ENCODE measurements at regions not wholly inside any gene's neighbourhood (a gene's known extent, or its start where the extent isn't known, plus 50 kb on each side); places are given as distances from the start of the nearest gene placed in this dataset.
"Not testable (repeated sequence)": the region's sequence is repeated elsewhere in the genome, so short reads cannot be mapped to it uniquely, and the experiment has no call there.

- H3K36me3 Mint-ChIP-seq: no peaks in the 10 kb centered on the region
- DNase-seq (ENCODE audit: low spot score in 2 of 2) (no peak), ATAC-seq (ENCODE audit: low read depth) (no peak)
- H3K27ac Mint-ChIP-seq: no peak overlapping the region
- H3K9me3 Mint-ChIP-seq: no peaks in the 10 kb centered on the region
- H3K4me3 Mint-ChIP-seq: no peak overlapping the region
- H3K27me3 Mint-ChIP-seq: no peaks in the 10 kb centered on the region
- H3K4me1 Mint-ChIP-seq: no peaks in the 10 kb centered on the region
These were observed 74.9 kb downstream of the ALG10 start for GRCh38 chr12:34097213-34097612.

DNA sequence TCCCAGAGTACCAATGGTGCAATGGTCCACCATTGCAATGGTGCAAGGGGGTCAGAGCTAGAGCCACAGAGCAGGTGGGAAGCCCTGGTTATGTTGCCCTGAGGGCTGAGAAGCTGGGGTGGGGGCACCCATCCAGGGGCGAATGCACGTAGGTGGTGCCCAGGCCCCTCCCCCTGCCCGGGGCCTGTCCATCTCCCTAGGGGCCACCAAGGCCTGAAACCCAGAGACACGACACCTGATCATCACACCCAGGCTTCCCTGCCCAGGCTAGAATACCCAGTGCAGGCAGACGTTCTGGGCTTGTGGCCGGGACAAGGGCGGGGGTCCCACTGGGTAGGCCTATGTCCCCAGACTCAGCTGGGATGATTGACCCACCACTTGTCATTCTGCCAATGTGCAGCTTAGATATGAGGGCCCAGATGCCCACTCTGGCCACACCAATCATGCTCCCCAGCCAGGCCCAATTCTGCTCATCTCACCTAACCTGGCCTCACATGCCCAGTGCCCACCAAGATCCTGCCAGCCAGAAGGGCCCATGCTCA is 83.2 kb downstream of the ALG10 start:
- Mint-ChIP-seq H3K36me3 (no peaks in the 10 kb centered on the region), H3K27ac (no peak overlapping the region), H3K4me3 (no peak overlapping the region), H3K4me1 (no peaks in the 10 kb centered on the region), H3K27me3 (peaks cover 6% of the 10 kb centered on the region), H3K9me3 (no peaks in the 10 kb centered on the region)
- ATAC-seq (ENCODE audit: low read depth) (no peak), DNase-seq (ENCODE audit: low spot score in 2 of 2) (no peak)

DNA sequence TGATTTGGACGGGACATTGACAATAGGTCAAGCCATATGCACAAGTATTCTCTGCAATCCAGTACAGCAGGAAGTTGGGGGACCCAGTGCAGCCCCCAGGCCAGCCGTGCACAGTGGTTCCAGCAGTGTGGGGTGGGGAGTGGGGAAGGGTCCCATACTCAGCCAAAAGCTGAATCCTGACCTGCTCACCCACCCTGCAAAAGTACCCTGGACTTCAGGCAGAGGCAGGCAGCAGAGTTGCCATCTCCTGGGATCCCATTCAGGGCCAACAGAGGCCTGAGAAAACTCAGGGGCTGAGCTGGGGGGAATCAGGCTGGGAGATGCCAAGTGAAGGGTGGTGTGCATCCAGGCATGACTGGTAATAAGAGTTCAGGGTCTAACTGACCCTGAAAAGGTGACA is 83.9 kb downstream of the ALG10 start:
- no peak overlapping the region for H3K4me3 Mint-ChIP-seq
- DNase-seq (ENCODE audit: low spot score in 2 of 2) (no peak), ATAC-seq (ENCODE audit: low read depth) (no peak)
- H3K4me1 Mint-ChIP-seq: no peaks in the 10 kb centered on the region
- no peaks in the 10 kb centered on the region for H3K9me3 Mint-ChIP-seq
- no peak overlapping the region for H3K27ac Mint-ChIP-seq
- H3K27me3 Mint-ChIP-seq: peaks cover 6% of the 10 kb centered on the region
- no peaks in the 10 kb centered on the region for H3K36me3 Mint-ChIP-seq

DNA sequence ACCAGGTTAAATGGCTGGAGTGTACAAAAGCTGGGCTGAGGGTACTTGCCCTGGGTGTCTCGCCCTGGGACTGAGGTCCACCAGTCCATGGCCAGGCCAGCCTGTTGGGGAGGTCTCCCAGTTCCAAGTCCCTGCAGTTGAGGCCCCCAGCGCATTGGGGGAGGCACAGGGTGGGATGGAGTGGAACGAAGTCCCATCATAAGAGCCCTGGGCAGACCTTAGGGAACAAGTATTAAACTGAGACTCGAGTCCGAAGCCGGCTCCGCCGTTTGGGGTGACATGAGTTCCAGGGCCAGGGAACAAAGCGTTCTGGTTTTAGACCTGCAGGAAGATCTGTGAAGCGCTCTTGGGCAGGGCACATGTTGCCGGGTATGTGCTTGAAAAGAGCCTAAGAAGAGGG is 84.7 kb downstream of the ALG10 start:
- DNase-seq (ENCODE audit: low spot score in 2 of 2): no peak
- no peak overlapping the region for H3K4me3 Mint-ChIP-seq
- ATAC-seq (ENCODE audit: low read depth): no peak
- peaks cover 6% of the 10 kb centered on the region for H3K27me3 Mint-ChIP-seq
- H3K36me3 Mint-ChIP-seq: no peaks in the 10 kb centered on the region
- H3K9me3 Mint-ChIP-seq: no peaks in the 10 kb centered on the region
- no peak overlapping the region for H3K27ac Mint-ChIP-seq
- no peaks in the 10 kb centered on the region for H3K4me1 Mint-ChIP-seq

DNA sequence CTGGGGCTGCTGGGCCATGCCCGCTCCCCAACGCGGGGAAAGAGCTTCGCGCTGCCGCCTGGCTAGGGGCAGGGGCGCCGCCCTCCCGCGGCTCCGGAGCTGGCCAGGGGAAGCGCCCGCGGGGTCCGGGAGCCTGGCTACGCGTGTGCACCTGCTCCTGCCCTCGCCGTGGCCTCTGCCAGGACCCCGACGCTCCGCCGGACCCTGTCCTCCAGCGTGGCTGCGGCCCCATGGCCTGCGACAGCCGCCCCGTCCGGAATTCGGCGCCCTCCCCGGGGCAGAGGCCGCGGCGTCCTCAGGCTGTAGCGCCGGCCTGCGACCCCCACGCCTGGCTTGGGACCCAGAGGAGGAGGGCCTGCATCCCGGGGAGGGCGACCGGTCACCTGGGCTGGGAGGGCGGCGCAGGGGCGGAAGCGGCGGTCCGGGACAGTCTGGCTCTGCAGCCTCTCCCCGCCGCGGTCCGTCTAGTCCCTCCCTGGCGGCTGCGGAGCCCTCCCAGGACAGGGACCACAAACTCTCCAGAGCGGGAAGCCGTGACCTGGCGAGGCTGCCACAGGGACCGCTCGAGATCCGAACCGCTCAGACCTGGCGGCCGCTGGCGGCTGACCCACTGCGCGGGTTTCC is 85.6 kb downstream of the ALG10 start:
- DNase-seq (ENCODE audit: low spot score in 2 of 2) (no peak), ATAC-seq (ENCODE audit: low read depth) (no peak)
- Mint-ChIP-seq H3K27ac (no peak overlapping the region), H3K36me3 (no peaks in the 10 kb centered on the region), H3K4me3 (no peak overlapping the region), H3K9me3 (no peaks in the 10 kb centered on the region), H3K4me1 (no peaks in the 10 kb centered on the region), H3K27me3 (peaks cover 6% of the 10 kb centered on the region)

- ATAC-seq (ENCODE audit: low read depth) (no peak), DNase-seq (ENCODE audit: low spot score in 2 of 2) (no peak)
- H3K27ac Mint-ChIP-seq: no peak overlapping the region
- H3K27me3 Mint-ChIP-seq: peaks cover 6% of the 10 kb centered on the region
- no peaks in the 10 kb centered on the region for H3K36me3 Mint-ChIP-seq
- H3K9me3 Mint-ChIP-seq: no peaks in the 10 kb centered on the region
- H3K4me3 Mint-ChIP-seq: no peak overlapping the region
- no peaks in the 10 kb centered on the region for H3K4me1 Mint-ChIP-seq
These were observed 86.1 kb downstream of the ALG10 start for GRCh38 chr12:34108405-34108803.

DNA sequence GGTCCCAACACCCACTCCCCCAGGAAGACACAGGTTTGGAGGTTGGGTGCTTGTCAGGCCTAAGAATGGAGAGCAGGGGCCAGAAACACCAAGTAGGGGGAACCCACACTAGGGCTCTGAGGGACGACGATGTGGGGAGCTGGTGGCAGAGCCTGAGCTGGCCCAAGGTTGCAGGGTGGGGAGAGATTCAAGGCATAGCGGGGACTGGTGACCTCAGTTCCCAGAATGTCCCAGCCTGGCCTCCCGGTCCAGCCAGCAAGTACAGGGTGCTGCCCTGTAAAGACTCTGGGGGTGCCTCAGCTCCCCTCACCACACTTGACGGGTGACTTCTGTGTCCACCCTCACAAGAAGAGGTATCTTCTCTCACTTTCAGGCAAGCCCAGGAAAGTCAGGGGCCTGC is 86.7 kb downstream of the ALG10 start:
- peaks cover 6% of the 10 kb centered on the region for H3K27me3 Mint-ChIP-seq
- no peaks in the 10 kb centered on the region for H3K36me3 Mint-ChIP-seq
- no peak overlapping the region for H3K4me3 Mint-ChIP-seq
- no peaks in the 10 kb centered on the region for H3K9me3 Mint-ChIP-seq
- H3K27ac Mint-ChIP-seq: no peak overlapping the region
- no peaks in the 10 kb centered on the region for H3K4me1 Mint-ChIP-seq
- DNase-seq (ENCODE audit: low spot score in 2 of 2): no peak
- ATAC-seq (ENCODE audit: low read depth): no peak

GRCh38 chr12:34109390-34109789 is 87.1 kb downstream of the ALG10 start:
- Mint-ChIP-seq H3K9me3 (no peaks in the 10 kb centered on the region), H3K36me3 (no peaks in the 10 kb centered on the region), H3K27ac (no peak overlapping the region), H3K4me3 (no peak overlapping the region), H3K4me1 (no peaks in the 10 kb centered on the region), H3K27me3 (peaks cover 6% of the 10 kb centered on the region)
- DNase-seq (ENCODE audit: low spot score in 2 of 2) (no peak), ATAC-seq (ENCODE audit: low read depth) (no peak)

DNA sequence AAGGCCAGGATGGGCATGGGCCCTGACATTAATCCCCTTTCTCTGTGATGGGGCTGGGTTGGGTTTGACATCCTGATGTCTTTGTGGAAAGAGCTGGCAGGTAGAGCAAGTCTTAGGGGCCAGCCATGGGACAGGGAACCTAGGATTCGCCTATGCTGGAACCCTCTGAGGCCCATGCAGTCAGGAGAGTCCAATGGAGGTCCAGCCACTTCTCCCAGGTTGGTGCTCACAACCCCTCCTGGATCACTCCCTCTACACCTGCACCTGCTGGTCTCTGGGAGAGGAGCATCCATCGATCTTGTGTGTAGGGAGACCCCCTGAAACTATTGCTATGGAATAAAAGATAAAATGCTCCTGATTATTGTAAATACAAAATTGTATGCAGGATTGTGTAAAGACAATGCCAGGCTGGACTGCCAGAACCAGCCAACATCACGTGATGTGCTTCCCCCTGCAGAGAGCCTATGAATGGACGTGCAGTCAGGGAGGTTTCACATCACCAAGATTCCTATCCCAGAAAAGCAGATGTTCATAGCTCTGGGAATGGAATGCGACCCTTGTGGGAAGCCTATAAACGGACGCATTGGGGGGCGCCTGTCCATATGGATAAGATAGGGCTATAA is 87.7 kb downstream of the ALG10 start:
- ATAC-seq (ENCODE audit: low read depth); H3K4me3 Mint-ChIP-seq; H3K27ac Mint-ChIP-seq; H3K4me1 Mint-ChIP-seq; H3K9me3 Mint-ChIP-seq; H3K36me3 Mint-ChIP-seq; DNase-seq (ENCODE audit: low spot score in 2 of 2); H3K27me3 Mint-ChIP-seq: not testable (repeated sequence)

DNA sequence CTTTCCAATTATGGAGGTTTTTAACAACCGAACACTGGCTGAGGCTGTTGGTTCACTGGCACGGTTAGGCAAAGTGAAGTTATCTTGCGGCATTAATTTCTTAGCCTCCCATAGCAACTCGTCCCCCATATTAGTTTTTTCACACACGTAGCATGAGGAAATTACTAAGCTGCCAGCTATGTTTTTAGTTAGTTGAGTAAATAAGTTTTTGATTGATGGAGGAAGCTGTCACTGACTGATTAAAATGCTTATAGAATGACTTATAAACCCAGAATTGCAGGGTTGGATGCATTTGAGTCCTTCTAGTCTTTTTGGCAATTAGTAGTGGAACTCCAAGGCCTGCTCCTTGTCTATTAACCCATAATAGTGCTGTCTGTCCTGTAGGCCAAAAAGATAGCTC is 97.1 kb downstream of the ALG10 start:
- no peak overlapping the region for H3K27ac Mint-ChIP-seq
- no peak overlapping the region for H3K4me3 Mint-ChIP-seq
- no peaks in the 10 kb centered on the region for H3K27me3 Mint-ChIP-seq
- no peaks in the 10 kb centered on the region for H3K9me3 Mint-ChIP-seq
- H3K36me3 Mint-ChIP-seq: no peaks in the 10 kb centered on the region
- H3K4me1 Mint-ChIP-seq: no peaks in the 10 kb centered on the region
- ATAC-seq (ENCODE audit: low read depth) (no peak), DNase-seq (ENCODE audit: low spot score in 2 of 2) (no peak)

DNA sequence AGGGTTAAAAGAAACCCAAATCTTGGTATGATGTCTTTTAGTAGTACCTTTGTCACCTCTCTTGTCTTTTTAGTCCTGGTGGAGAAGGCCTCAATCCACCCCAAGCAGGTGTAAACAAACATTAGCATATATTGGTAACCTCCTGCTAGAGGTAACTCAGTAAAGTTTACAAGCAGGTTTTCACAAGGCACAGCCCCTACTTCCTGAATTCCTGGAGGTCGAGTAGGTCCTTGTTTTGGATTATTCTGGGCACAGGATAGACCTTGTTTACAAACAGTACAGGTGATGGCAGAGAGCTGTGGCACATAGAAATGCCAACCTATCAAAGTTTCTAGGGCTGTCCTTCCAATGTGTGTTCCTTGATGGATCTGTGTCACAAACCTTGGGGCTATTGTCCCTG is 99.1 kb downstream of the ALG10 start:
- H3K27me3 Mint-ChIP-seq: no peaks in the 10 kb centered on the region
- peaks cover 5% of the 10 kb centered on the region for H3K4me1 Mint-ChIP-seq
- ATAC-seq (ENCODE audit: low read depth): no peak

GRCh38 chr12:34123092-34123491 is 100.8 kb downstream of the ALG10 start:
- ATAC-seq (ENCODE audit: low read depth) (peak; percentile 56), DNase-seq (ENCODE audit: low spot score in 2 of 2) (peak; percentile 46 to 53)
- not testable (repeated sequence) for H3K9me3 Mint-ChIP-seq, H3K27me3 Mint-ChIP-seq, H3K36me3 Mint-ChIP-seq, H3K4me3 Mint-ChIP-seq, H3K27ac Mint-ChIP-seq
- peaks cover 10% of the 10 kb centered on the region for H3K4me1 Mint-ChIP-seq

More for the DNA sequence above, 99.1 kb downstream of the ALG10 start:
- H3K27ac Mint-ChIP-seq: no peak overlapping the region
- H3K36me3 Mint-ChIP-seq: no peaks in the 10 kb centered on the region
- H3K4me3 Mint-ChIP-seq: no peak overlapping the region
- no peak for DNase-seq (ENCODE audit: low spot score in 2 of 2)
- H3K9me3 Mint-ChIP-seq: no peaks in the 10 kb centered on the region

- no peak for ATAC-seq (ENCODE audit: low read depth)
- Mint-ChIP-seq H3K27me3 (peaks cover 8% of the 10 kb centered on the region), H3K4me3 (no peak overlapping the region), H3K27ac (no peak overlapping the region), H3K4me1 (peaks cover 15% of the 10 kb centered on the region), H3K9me3 (peaks cover 5% of the 10 kb centered on the region), H3K36me3 (peaks cover 2% of the 10 kb centered on the region)
- DNase-seq (ENCODE audit: low spot score in 2 of 2): no peak
These were observed 102.3 kb downstream of the ALG10 start for GRCh38 chr12:34124608-34125007.

DNA sequence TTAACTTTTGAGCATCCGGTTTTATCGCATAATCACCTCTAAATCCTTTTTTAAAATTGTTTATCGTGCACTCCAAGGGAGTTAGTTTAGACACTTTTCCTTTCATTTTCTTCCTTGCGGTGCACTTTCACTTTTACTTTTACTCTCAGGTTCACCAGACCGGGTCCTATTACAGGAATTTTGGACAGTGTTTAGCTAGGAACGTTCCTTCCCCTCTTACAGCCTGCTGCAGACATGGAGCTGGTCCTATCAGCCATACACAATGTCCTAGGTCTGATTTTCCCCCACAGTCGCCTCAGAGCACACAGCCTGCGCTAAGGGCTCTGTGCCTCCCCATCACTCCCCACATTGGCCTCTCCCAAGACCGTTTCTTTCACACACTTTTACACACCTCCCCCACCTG is 103.9 kb downstream of the ALG10 start:
- ATAC-seq (ENCODE audit: low read depth) (peak; percentile 53), DNase-seq (ENCODE audit: low spot score in 2 of 2) (no peak)
- peaks cover 9% of the 10 kb centered on the region for H3K27me3 Mint-ChIP-seq
- peak overlapping the region; percentile 73 for H3K4me3 Mint-ChIP-seq
- peaks cover 2% of the 10 kb centered on the region for H3K36me3 Mint-ChIP-seq
- peaks cover 5% of the 10 kb centered on the region for H3K9me3 Mint-ChIP-seq
- peaks cover 24% of the 10 kb centered on the region for H3K4me1 Mint-ChIP-seq
- H3K27ac Mint-ChIP-seq: peak overlapping the region; percentile 12

DNA sequence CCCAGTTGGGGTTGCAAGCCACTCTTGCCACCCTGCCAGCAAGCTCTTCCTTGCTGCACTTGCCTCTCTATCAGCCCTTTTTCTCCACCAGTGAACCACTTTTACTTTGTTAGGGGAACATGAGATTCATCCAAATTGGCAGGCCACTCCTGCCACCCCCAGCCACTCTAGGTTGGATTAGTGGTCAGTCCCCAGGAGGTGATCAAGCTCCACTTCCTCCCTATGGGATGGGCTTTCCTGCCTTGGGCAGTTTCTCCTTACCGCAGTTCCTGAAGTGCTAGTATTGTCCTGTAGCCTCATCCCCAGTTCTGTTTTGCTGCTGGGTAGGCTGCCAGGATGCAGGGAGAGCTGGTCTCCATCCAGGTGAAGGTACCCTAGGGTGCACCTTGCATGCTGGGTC is 104.5 kb downstream of the ALG10 start:
- H3K4me3 Mint-ChIP-seq: peak overlapping the region; percentile 73
- DNase-seq (ENCODE audit: low spot score in 2 of 2) (no peak), ATAC-seq (ENCODE audit: low read depth) (no peak)
- H3K27me3 Mint-ChIP-seq: peaks cover 9% of the 10 kb centered on the region
- H3K9me3 Mint-ChIP-seq: peaks cover 5% of the 10 kb centered on the region
- H3K27ac Mint-ChIP-seq: peak overlapping the region; percentile 12
- H3K4me1 Mint-ChIP-seq: peaks cover 24% of the 10 kb centered on the region
- peaks cover 2% of the 10 kb centered on the region for H3K36me3 Mint-ChIP-seq
